H1 (cell line): ENCODE measurements at regions not wholly inside any gene's neighbourhood (a gene's known extent, or its start where the extent isn't known, plus 50 kb on each side); places are given as distances from the start of the nearest gene placed in this dataset.

Source experiments
- CTCF ChIA-PET: fragments of 300-600 bp; sonication (Branson Sonifier 250); formaldehyde crosslinking; loops from one replicate; lab custom pipeline; 2021; ENCODE audit not compliant: partially characterized antibody; lab: Charles Lee
- POLR2A ChIA-PET: fragments of 300-600 bp; sonication (Branson Sonifier 250); formaldehyde crosslinking; loops from one replicate; lab custom pipeline; 2021; ENCODE audit warnings: inconsistent platforms; ENCODE audit not compliant: partially characterized antibody; lab: Charles Lee
- DNase-seq, 2 experiments: peaks; one replicate each; pipeline versions ENCODE4 v3.0.0 to v3.0.0-alpha.2; 2010 to 2022; ENCODE audit warnings: low spot score in 2 of 2, low read depth in 1 of 2, mixed read lengths in 1 of 2
- FAIRE-seq: peaks from 2 replicates; lab custom pipeline; 2011; peaks lifted over from hg19 to GRCh38; lab: Jason Lieb, UNC
- H2AFZ ChIP-seq: 2 replicates; pipeline ENCODE4 v1.8.1; 2012; ENCODE audit warnings: low read length, inconsistent platforms
- H2AK5ac ChIP-seq: 2 replicates; pipeline ENCODE4 v1.6.1; 2013; ENCODE audit warnings: low read depth, low read length
- H2BK120ac ChIP-seq: replicated peaks from 2 replicates; pipeline ENCODE3; 2013; ENCODE audit warnings: low read depth, low read length, inconsistent platforms
- H2BK12ac ChIP-seq: 2 replicates; pipeline ENCODE4 v1.6.1; 2013; ENCODE audit warnings: low read depth, low read length
- H2BK15ac ChIP-seq: 2 replicates; pipeline ENCODE4 v1.6.1; 2013; ENCODE audit warnings: low read length
- H2BK20ac ChIP-seq: 2 replicates; pipeline ENCODE4 v1.6.1; 2013; ENCODE audit warnings: low read length
- H2BK5ac ChIP-seq: 2 replicates; pipeline ENCODE4 v1.6.1; 2013; ENCODE audit warnings: low read depth, low read length
- H3K14ac ChIP-seq: 2 replicates; pipeline ENCODE4 v1.6.1; 2013; ENCODE audit warnings: inconsistent platforms; ENCODE audit not compliant: insufficient read length
- H3K18ac ChIP-seq: 2 replicates; pipeline ENCODE4 v1.6.1; 2013; ENCODE audit warnings: low read length; ENCODE audit errors: extremely low read depth
- H3K23ac ChIP-seq: 2 replicates; pipeline ENCODE4 v1.6.1; 2013; ENCODE audit warnings: inconsistent platforms; ENCODE audit not compliant: insufficient read length
- H3K23me2 ChIP-seq: 2 replicates; pipeline ENCODE4 v1.6.1; 2013; ENCODE audit warnings: low read depth, low read length
- H3K27ac ChIP-seq: 2 replicates; pipeline ENCODE4 v1.6.1; 2011; ENCODE audit warnings: low read depth, low read length, inconsistent platforms
- H3K27me3 ChIP-seq, 4 experiments: replicated peaks in 1 of 4; 1 replicate in 1 of 4; 2 replicates in 3 of 4; pipeline versions ENCODE4 v1.6.1 to v1.8.1; 2011 to 2013; ENCODE audit warnings: low read length in 3 of 4, mild to moderate bottlenecking in 3 of 4, inconsistent platforms in 2 of 4, mixed read lengths in 2 of 4, moderate library complexity in 1 of 4; ENCODE audit not compliant: control insufficient read depth in 3 of 4, insufficient read depth in 3 of 4; ENCODE audit errors: extremely low read depth in 1 of 4
- H3K36me3 ChIP-seq, 4 experiments: 2 replicates each; pipeline versions ENCODE4 v1.6.1 to v1.8.1; 2011 to 2013; ENCODE audit warnings: mild to moderate bottlenecking in 4 of 4, low read length in 3 of 4, moderate library complexity in 2 of 4, control low read depth in 1 of 4, inconsistent platforms in 1 of 4; ENCODE audit not compliant: insufficient read depth in 4 of 4, control insufficient read depth in 2 of 4
- H3K4ac ChIP-seq: replicated peaks from 2 replicates; pipeline ENCODE3; 2013; ENCODE audit warnings: low read length, low read depth, mixed read lengths, inconsistent platforms; ENCODE audit not compliant: insufficient read length
- H3K4me1 ChIP-seq, 4 experiments: replicated peaks in 1 of 4; 1 replicate in 1 of 4; 2 replicates in 3 of 4; pipeline versions ENCODE4 v1.6.1 to v1.8.1; 2011 to 2013; ENCODE audit warnings: low read length in 3 of 4, inconsistent platforms in 2 of 4, mixed read lengths in 1 of 4; ENCODE audit not compliant: insufficient read depth in 4 of 4, control insufficient read depth in 3 of 4
- H3K4me2 ChIP-seq, 2 experiments: 2 replicates each; pipeline versions ENCODE4 v1.6.1 to v1.8.1; 2011 to 2013; ENCODE audit warnings: low read depth in 2 of 2, low read length in 2 of 2, control low read depth in 1 of 2, inconsistent platforms in 1 of 2, mild to moderate bottlenecking in 1 of 2; ENCODE audit not compliant: insufficient read depth in 1 of 2
- H3K4me3 ChIP-seq, 4 experiments: fragments of 200-600, 300-600 bp in 1 of 4; sonication (generic), shearing (Covaris generic), sonication (Bioruptor Twin) in 1 of 4; 2 replicates each; pipeline versions ENCODE4 v1.5.1 to v1.8.1; 2011 to 2016; ENCODE audit warnings: low read length in 4 of 4, low read depth in 3 of 4, control low read depth in 2 of 4, inconsistent platforms in 2 of 4, mild to moderate bottlenecking in 2 of 4, mixed read lengths in 1 of 4, moderate library complexity in 1 of 4; ENCODE audit not compliant: insufficient read depth in 2 of 4; ENCODE audit errors: extremely low read depth in 1 of 4
- H3K56ac ChIP-seq: replicated peaks from 2 replicates; pipeline ENCODE3; 2013; ENCODE audit warnings: low read depth, mild to moderate bottlenecking, mixed read lengths, low read length, inconsistent platforms; ENCODE audit not compliant: insufficient read length
- H3K79me1 ChIP-seq: 2 replicates; pipeline ENCODE4 v1.6.1; 2013; ENCODE audit warnings: low read depth, low read length, control low read depth
- H3K79me2 ChIP-seq, 2 experiments: 2 replicates each; pipeline versions ENCODE4 v1.6.1 to v1.8.1; 2012 to 2013; ENCODE audit warnings: low read length in 2 of 2, mild to moderate bottlenecking in 2 of 2, inconsistent platforms in 1 of 2; ENCODE audit not compliant: insufficient read depth in 2 of 2, control insufficient read depth in 1 of 2
- H3K9ac ChIP-seq, 4 experiments: replicated peaks in 1 of 4; 1 replicate in 1 of 4; 2 replicates in 3 of 4; pipeline versions ENCODE4 v1.6.1 to v1.8.1; 2011 to 2013; ENCODE audit warnings: low read depth in 3 of 4, low read length in 3 of 4, control low read depth in 2 of 4, mild to moderate bottlenecking in 2 of 4, moderate library complexity in 2 of 4, inconsistent platforms in 1 of 4; ENCODE audit errors: extremely low read depth in 1 of 4
- H3K9me3 ChIP-seq, 2 experiments: 2 replicates each; pipeline versions ENCODE4 v1.6.1 to v1.8.1; 2012 to 2013; ENCODE audit warnings: mild to moderate bottlenecking in 2 of 2, moderate library complexity in 2 of 2, control low read depth in 1 of 2, inconsistent platforms in 1 of 2, low read depth in 1 of 2, low read length in 1 of 2, mixed read lengths in 1 of 2; ENCODE audit not compliant: insufficient read depth in 2 of 2
- H4K20me1 ChIP-seq, 2 experiments: replicated peaks in 1 of 2; 2 replicates each; pipeline versions ENCODE3 to v1.8.1; 2011 to 2013; ENCODE audit warnings: inconsistent platforms in 2 of 2, low read length in 2 of 2, mild to moderate bottlenecking in 1 of 2; ENCODE audit not compliant: insufficient read depth in 2 of 2, control insufficient read depth in 1 of 2
- H4K5ac ChIP-seq: 2 replicates; pipeline ENCODE4 v1.6.1; 2013; ENCODE audit warnings: low read length, low read depth, mixed read lengths, inconsistent platforms; ENCODE audit not compliant: insufficient read length
- H4K8ac ChIP-seq: 2 replicates; pipeline ENCODE4 v1.8.0; 2013; ENCODE audit warnings: mild to moderate bottlenecking, moderate library complexity, low read length, inconsistent platforms; ENCODE audit not compliant: insufficient read depth; ENCODE audit errors: extremely low read depth
- H4K91ac ChIP-seq: replicated peaks from 2 replicates; pipeline ENCODE3; 2013; ENCODE audit warnings: low read length, mixed read lengths, inconsistent platforms; ENCODE audit not compliant: insufficient read length
- WGBS, 2 experiments: shearing (Covaris generic) in 1 of 2; methylation state at CpG; one replicate each; pipeline versions ENCODE4 v1.1.6 to v1.1.7; 2013 to 2015; ENCODE audit warnings: low lambda C conversion rate in 2 of 2, mixed read lengths in 2 of 2, inconsistent platforms in 1 of 2, low coverage in 1 of 2, missing lambda C conversion rate in 1 of 2; ENCODE audit not compliant: insufficient replicate concordance in 2 of 2, insufficient coverage in 1 of 2, insufficient read length in 1 of 2; ENCODE audit errors: extremely low coverage in 1 of 2, missing lambda C conversion rate in 1 of 2; 5-methylcytosine and 5-hydroxymethylcytosine counted together
- TF ChIP-seq, protein P1 (sequence below): IDR thresholded peaks from 2 replicates; pipeline ENCODE4 v1.6.1; 2011; ENCODE audit warnings: low read length, improper control_type of control experiment

DNA sequence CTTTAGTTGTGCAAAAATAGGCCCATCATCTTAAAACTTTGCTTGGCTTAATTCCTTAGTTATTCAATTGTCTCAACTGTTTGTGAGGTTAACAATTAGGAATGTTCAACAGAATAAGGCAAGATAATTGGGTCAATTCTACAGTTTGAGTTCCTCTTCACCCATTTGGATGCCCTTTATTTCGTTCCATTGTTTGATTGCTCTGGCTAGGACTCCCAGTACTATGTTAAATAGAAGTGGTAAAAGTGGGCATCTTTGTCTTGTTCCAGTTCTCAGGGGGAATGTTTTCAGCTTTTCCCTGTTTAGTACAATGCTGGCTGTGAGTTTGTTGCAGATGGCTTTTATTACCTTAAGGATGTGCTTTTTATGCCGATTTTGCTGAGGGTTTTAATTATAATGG lies 761.5 kb upstream of the GRIA3 start:
- H2BK5ac ChIP-seq = no peak overlapping the region
- no peak overlapping the region for H2BK120ac ChIP-seq
- no peak overlapping the region for H3K4ac ChIP-seq
- no peak overlapping the region for H2BK15ac ChIP-seq
- no peaks in the 10 kb centered on the region for H3K36me3 ChIP-seq
- no peak overlapping the region for H4K91ac ChIP-seq
- no peaks in the 10 kb centered on the region for H3K9me3 ChIP-seq
- FAIRE-seq = no peak
- no peak overlapping the region for H3K4me2 ChIP-seq
- CTCF ChIA-PET = no interaction called here
- no peaks in the 10 kb centered on the region for H3K4me1 ChIP-seq
- no peaks in the 10 kb centered on the region for H4K20me1 ChIP-seq
- TF ChIP-seq, protein P1, sequence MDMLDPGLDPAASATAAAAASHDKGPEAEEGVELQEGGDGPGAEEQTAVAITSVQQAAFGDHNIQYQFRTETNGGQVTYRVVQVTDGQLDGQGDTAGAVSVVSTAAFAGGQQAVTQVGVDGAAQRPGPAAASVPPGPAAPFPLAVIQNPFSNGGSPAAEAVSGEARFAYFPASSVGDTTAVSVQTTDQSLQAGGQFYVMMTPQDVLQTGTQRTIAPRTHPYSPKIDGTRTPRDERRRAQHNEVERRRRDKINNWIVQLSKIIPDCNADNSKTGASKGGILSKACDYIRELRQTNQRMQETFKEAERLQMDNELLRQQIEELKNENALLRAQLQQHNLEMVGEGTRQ = no peak
- H3K23ac ChIP-seq = no peak overlapping the region
- H3K4me3 ChIP-seq = no peak overlapping the region
- H3K79me2 ChIP-seq = no peaks in the 10 kb centered on the region
- H3K79me1 ChIP-seq = no peaks in the 10 kb centered on the region
- no peak overlapping the region for H3K27ac ChIP-seq
- no peak overlapping the region for H4K8ac ChIP-seq
- H3K27me3 ChIP-seq = no peaks in the 10 kb centered on the region
- H2BK20ac ChIP-seq = no peak overlapping the region
- no peak overlapping the region for H4K5ac ChIP-seq
- H2AFZ ChIP-seq = no peak overlapping the region
- no peak overlapping the region for H3K9ac ChIP-seq
- no peak overlapping the region for H2AK5ac ChIP-seq
- DNase-seq = no peak
- WGBS, 2 experiments = 86% methylated on average over 2 of the region's 2 CpGs; no CpG with 5 or more reads in 1 of the 2 experiments
- no peak overlapping the region for H3K56ac ChIP-seq
- no peaks in the 10 kb centered on the region for H3K23me2 ChIP-seq
- H3K14ac ChIP-seq = no peak overlapping the region
- H3K18ac ChIP-seq = no peak overlapping the region
- POLR2A ChIA-PET = no interaction called here
- no peak overlapping the region for H2BK12ac ChIP-seq
